GM12864 (cell line): ENCODE measurements at regions not wholly inside any gene's neighbourhood (a gene's known extent, or its start where the extent isn't known, plus 50 kb on each side); places are given as distances from the start of the nearest gene placed in this dataset.
"Not testable (repeated sequence)": the region's sequence is repeated elsewhere in the genome, so short reads cannot be mapped to it uniquely, and the experiment has no call there.

Experiments
- DNase-seq: peaks from one replicate; pipeline ENCODE4 v3.0.0-alpha.2; 2011; ENCODE audit warnings: low read depth
- H3K4me3 ChIP-seq: 2 replicates; pipeline ENCODE4 v1.5.1; 2011; ENCODE audit warnings: mild to moderate bottlenecking, low read depth, low read length, control low read depth
- CTCF ChIP-seq: IDR thresholded peaks from 2 replicates; pipeline ENCODE4 v1.5.1; 2011; ENCODE audit warnings: low read depth, mild to moderate bottlenecking, moderate library complexity, low read length, control low read depth, inconsistent platforms; ENCODE audit errors: missing control alignments

GRCh38 chr5:58314356-58315210 lies 145.3 kb downstream of the PLK2 start:
- H3K4me3 ChIP-seq, result no peak overlapping the region
- no peak for DNase-seq
- TF ChIP-seq CTCF, result no peak

GRCh38 chr5:58312299-58312698 lies 147.6 kb downstream of the PLK2 start:
- no peak for DNase-seq
- no peak overlapping the region for H3K4me3 ChIP-seq
- no peak for TF ChIP-seq CTCF

GRCh38 chr5:58311526-58311925 lies 148.4 kb downstream of the PLK2 start:
- DNase-seq, result no peak
- TF ChIP-seq CTCF, result no peak

GRCh38 chr5:58308384-58308783 lies 151.5 kb downstream of the PLK2 start:
- H3K4me3 ChIP-seq, result not testable (repeated sequence)

More at GRCh38 chr5:58311526-58311925, 148.4 kb downstream of the PLK2 start:
- no peak overlapping the region for H3K4me3 ChIP-seq

GRCh38 chr5:58300346-58300895 lies 159.5 kb downstream of the PLK2 start:
- TF ChIP-seq CTCF, result no peak
- no peak overlapping the region for H3K4me3 ChIP-seq
- DNase-seq, result no peak

More at GRCh38 chr5:58308384-58308783, 151.5 kb downstream of the PLK2 start:
- not testable (repeated sequence) for DNase-seq

- H3K4me3 ChIP-seq, result no peak overlapping the region
- DNase-seq, result no peak
- no peak for TF ChIP-seq CTCF
Observed at GRCh38 chr5:58299256-58299655, 160.6 kb downstream of the PLK2 start.

GRCh38 chr5:58294598-58295305 lies 165.1 kb downstream of the PLK2 start:
- H3K4me3 ChIP-seq, result no peak overlapping the region
- TF ChIP-seq CTCF, result no peak
- no peak for DNase-seq

- not testable (repeated sequence) for H3K4me3 ChIP-seq, DNase-seq
Observed at GRCh38 chr5:58288275-58288674, 171.6 kb downstream of the PLK2 start.
